GM13976 (cell line): ENCODE measurements at regions not wholly inside any gene's neighbourhood (a gene's known extent, or its start where the extent isn't known, plus 50 kb on each side); places are given as distances from the start of the nearest gene placed in this dataset.

Experiments
- DNase-seq: peaks from one replicate; pipeline ENCODE4 v3.0.0; 2012; ENCODE audit warnings: low spot score
- CTCF ChIP-seq: IDR thresholded peaks from 2 replicates; pipeline ENCODE4 v1.5.1; 2012; ENCODE audit warnings: borderline replicate concordance, mild to moderate bottlenecking; ENCODE audit not compliant: insufficient read depth; ENCODE audit errors: extremely low read depth, missing control alignments, control extremely low read depth
- in situ Hi-C: fragments of 300-500 bp; cut with MboI; formaldehyde crosslinking; loops from one replicate; pipeline ENCODE4 v1.12.0; 2022; ENCODE audit warnings: low sequenced_read_pairs, mixed read lengths, inconsistent platforms; ENCODE audit not compliant: unreplicated experiment

DNA sequence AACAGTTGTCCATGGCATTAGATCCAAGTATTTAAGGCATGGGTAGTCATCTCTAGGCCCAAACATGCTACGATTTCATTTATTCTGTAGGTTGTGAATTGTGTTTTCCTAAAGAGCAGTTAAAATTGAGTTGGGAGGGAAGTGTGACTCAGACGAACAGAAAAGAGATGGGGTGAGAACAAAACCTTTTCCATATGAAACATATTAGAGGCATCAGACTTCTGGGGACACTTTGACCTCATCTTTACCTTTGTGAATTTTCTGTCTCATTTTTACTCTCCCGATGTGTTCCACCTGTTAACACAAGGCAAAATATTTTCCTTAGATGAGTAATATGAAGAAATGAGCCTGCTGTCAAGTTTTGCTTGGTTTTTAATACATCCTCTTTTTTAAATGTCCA lies 181.3 kb downstream of the ESM1 start:
- DNase-seq: no peak
- in situ Hi-C loops: no loop called here
- TF ChIP-seq CTCF: no peak

- in situ Hi-C loops: no loop called here
- DNase-seq: no peak
- TF ChIP-seq CTCF: no peak
Observed at GRCh38 chr5:54803471-54804011, 181.9 kb downstream of the ESM1 start.

DNA sequence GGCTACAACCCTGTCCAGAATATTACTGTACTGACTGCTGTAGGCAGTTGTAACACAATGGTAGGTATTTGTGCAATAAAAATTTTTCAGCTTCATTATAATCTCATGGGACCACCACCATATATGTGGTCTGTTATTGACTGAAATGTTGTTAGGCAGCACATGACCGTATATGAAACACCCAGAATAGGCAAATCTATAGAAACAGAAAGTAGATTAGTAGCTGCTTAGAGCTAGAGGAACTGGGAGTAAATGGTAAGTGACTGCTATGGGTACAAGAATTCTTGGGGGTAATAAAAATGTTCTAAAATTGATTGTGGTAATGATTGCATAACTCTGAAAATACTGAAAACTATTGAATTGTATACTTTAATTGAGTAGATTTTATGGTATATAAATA lies 185.7 kb downstream of the ESM1 start:
- no peak for TF ChIP-seq CTCF
- in situ Hi-C loops: no loop called here
- DNase-seq: no peak

GRCh38 chr5:54795777-54796176 lies 189.6 kb downstream of the ESM1 start:
- no peak for DNase-seq
- in situ Hi-C loops: no loop called here

GRCh38 chr5:54795284-54795683 lies 190.1 kb downstream of the ESM1 start:
- no peak for DNase-seq
- no peak for TF ChIP-seq CTCF
- in situ Hi-C loops: no loop called here

More at GRCh38 chr5:54795777-54796176, 189.6 kb downstream of the ESM1 start:
- TF ChIP-seq CTCF: no peak

DNA sequence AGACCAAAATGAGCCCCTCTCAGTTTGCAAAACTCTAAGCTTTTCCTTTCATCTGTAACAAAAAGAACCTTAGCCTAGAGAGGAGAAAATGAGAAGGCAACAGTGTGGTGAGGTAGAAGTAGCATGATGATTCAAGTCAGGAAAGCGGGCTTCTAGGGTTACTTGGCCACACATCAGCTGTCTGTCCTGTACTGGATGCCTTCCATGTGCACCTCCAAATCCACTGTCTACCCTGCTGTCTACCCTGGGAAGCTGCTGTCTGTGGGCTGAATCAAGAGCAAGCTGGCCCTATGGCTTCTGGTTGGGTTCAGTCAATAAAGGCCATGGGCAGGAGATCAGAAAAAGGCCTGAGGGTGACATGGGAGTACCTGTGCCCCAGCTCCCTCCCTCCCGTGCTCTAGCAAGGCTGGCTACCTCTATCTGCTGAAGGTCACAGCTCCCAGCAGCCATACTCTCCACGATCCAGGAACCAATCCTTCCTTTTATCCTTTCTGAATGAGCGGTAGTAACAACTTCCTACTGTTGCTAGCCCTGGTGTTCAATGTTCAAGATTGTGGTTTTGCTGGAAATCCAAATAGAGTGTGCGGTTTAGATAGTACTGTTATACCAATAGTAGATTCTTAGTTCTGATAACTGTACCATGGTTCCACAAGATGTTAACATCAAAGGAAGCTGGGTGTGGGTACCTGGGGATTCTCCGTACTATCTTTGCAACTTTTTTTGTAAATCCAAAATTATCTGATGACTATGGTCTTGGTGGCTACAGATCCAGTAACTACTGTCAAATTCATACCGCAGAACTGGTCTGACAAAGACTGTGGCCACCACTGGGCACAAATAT lies 191.0 kb downstream of the ESM1 start:
- TF ChIP-seq CTCF: no peak
- no peak for DNase-seq
- in situ Hi-C loops: no loop called here
